ENCODE measurements at regions not wholly inside any gene's neighbourhood (a gene's known extent, or its start where the extent isn't known, plus 50 kb on each side); places are given as distances from the start of the nearest gene placed in this dataset.
"Not testable (repeated sequence)": the region's sequence is repeated elsewhere in the genome, so short reads cannot be mapped to it uniquely, and the experiment has no call there.

GRCh38 chr13:86000546-86000945 is 201.3 kb upstream of the SLITRK6 start:
- no peak overlapping the region for H3K4me3 Mint-ChIP-seq
- peaks cover 0 to 10% (median 4%) of the 10 kb centered on the region in 6 donors for H3K9me3 Mint-ChIP-seq
- H3K4me1 Mint-ChIP-seq = no peaks in the 10 kb centered on the region
- no peak overlapping the region for H3K27ac Mint-ChIP-seq
- H3K27me3 Mint-ChIP-seq (ENCODE audit: low read depth in 3 of 3) = peaks cover 0 to 2% (median 1%) of the 10 kb centered on the region in 3 donors
- H3K36me3 Mint-ChIP-seq = no peaks in the 10 kb centered on the region
- DNase-seq = no peak

- Mint-ChIP-seq H3K27ac (no peak overlapping the region), H3K4me1 (no peaks in the 10 kb centered on the region), H3K9me3 (peaks cover 0 to 16% (median 1%) of the 10 kb centered on the region in 6 donors), H3K36me3 (no peaks in the 10 kb centered on the region), H3K4me3 (no peak overlapping the region), H3K27me3 (ENCODE audit: low read depth in 3 of 3) (peaks cover 0 to 2% (median 1%) of the 10 kb centered on the region in 3 donors)
- no peak for DNase-seq
Observed at GRCh38 chr13:85997587-85997986, 198.4 kb upstream of the SLITRK6 start.

- no peak overlapping the region for H3K27ac Mint-ChIP-seq
- no peaks in the 10 kb centered on the region for H3K4me1 Mint-ChIP-seq
- DNase-seq = no peak
- no peaks in the 10 kb centered on the region for H3K36me3 Mint-ChIP-seq
- peaks cover 0 to 23% (median 3%) of the 10 kb centered on the region in 6 donors for H3K9me3 Mint-ChIP-seq
- H3K4me3 Mint-ChIP-seq = no peak overlapping the region
- peaks cover 0 to 2% (median 1%) of the 10 kb centered on the region in 3 donors for H3K27me3 Mint-ChIP-seq (ENCODE audit: low read depth in 3 of 3)
Observed at GRCh38 chr13:85995788-85996418, 196.7 kb upstream of the SLITRK6 start.

GRCh38 chr13:85993567-85993966 is 194.3 kb upstream of the SLITRK6 start:
- Mint-ChIP-seq H3K27me3 (ENCODE audit: low read depth in 3 of 3) (peaks cover 0 to 3% (median 2%) of the 10 kb centered on the region in 3 donors), H3K36me3 (no peaks in the 10 kb centered on the region), H3K9me3 (peaks cover 3 to 39% (median 6%) of the 10 kb centered on the region in 6 donors), H3K4me1 (no peaks in the 10 kb centered on the region), H3K27ac (no peak overlapping the region), H3K4me3 (no peak overlapping the region)
- no peak for DNase-seq

- peaks cover 0 to 2% (median 0%) of the 10 kb centered on the region in 3 donors for H3K27me3 Mint-ChIP-seq (ENCODE audit: low read depth in 3 of 3)
- no peak overlapping the region for H3K27ac Mint-ChIP-seq
- no peak for DNase-seq
- H3K4me1 Mint-ChIP-seq = no peaks in the 10 kb centered on the region
- no peaks in the 10 kb centered on the region for H3K36me3 Mint-ChIP-seq
- no peak overlapping the region for H3K4me3 Mint-ChIP-seq
- peaks cover 3 to 45% (median 10%) of the 10 kb centered on the region in 6 donors for H3K9me3 Mint-ChIP-seq
Observed at GRCh38 chr13:85990397-85990796, 191.2 kb upstream of the SLITRK6 start.

GRCh38 chr13:85985797-85986196 is 186.6 kb upstream of the SLITRK6 start:
- Mint-ChIP-seq H3K36me3 (no peaks in the 10 kb centered on the region), H3K4me3 (no peak overlapping the region), H3K4me1 (no peaks in the 10 kb centered on the region), H3K27ac (no peak overlapping the region), H3K9me3 (peaks cover 6 to 42% (median 14%) of the 10 kb centered on the region in 6 donors), H3K27me3 (ENCODE audit: low read depth in 3 of 3) (peaks cover 0 to 2% (median 0%) of the 10 kb centered on the region in 3 donors)
- DNase-seq = no peak

GRCh38 chr13:85982102-85982501 is 182.9 kb upstream of the SLITRK6 start:
- Mint-ChIP-seq H3K9me3 (peaks cover 9 to 42% (median 12%) of the 10 kb centered on the region in 6 donors), H3K4me3 (no peak overlapping the region), H3K4me1 (no peaks in the 10 kb centered on the region), H3K36me3 (no peaks in the 10 kb centered on the region), H3K27ac (no peak overlapping the region), H3K27me3 (ENCODE audit: low read depth in 3 of 3) (no peaks in the 10 kb centered on the region)
- DNase-seq = no peak

GRCh38 chr13:85980447-85980846 is 181.2 kb upstream of the SLITRK6 start:
- DNase-seq; H3K4me3 Mint-ChIP-seq; H3K36me3 Mint-ChIP-seq; H3K27ac Mint-ChIP-seq; H3K27me3 Mint-ChIP-seq (ENCODE audit: low read depth in 3 of 3); H3K4me1 Mint-ChIP-seq: not testable (repeated sequence)
- H3K9me3 Mint-ChIP-seq = peaks cover 9 to 43% (median 15%) of the 10 kb centered on the region in 6 donors

- DNase-seq = no peak
- H3K27ac Mint-ChIP-seq = no peak overlapping the region
- peaks cover 4 to 43% (median 13%) of the 10 kb centered on the region in 6 donors for H3K9me3 Mint-ChIP-seq
- H3K36me3 Mint-ChIP-seq = no peaks in the 10 kb centered on the region
- no peaks in the 10 kb centered on the region for H3K4me1 Mint-ChIP-seq
- H3K4me3 Mint-ChIP-seq = no peak overlapping the region
- H3K27me3 Mint-ChIP-seq (ENCODE audit: low read depth in 3 of 3) = no peaks in the 10 kb centered on the region
Observed at GRCh38 chr13:85976242-85976641, 177.0 kb upstream of the SLITRK6 start.

- Mint-ChIP-seq H3K36me3 (no peaks in the 10 kb centered on the region), H3K4me1 (no peaks in the 10 kb centered on the region), H3K27ac (no peak overlapping the region), H3K4me3 (no peak overlapping the region), H3K9me3 (peaks cover 3 to 38% (median 11%) of the 10 kb centered on the region in 6 donors), H3K27me3 (ENCODE audit: low read depth in 3 of 3) (no peaks in the 10 kb centered on the region)
- DNase-seq = no peak
Observed at GRCh38 chr13:85974608-85975366, 175.6 kb upstream of the SLITRK6 start.

GRCh38 chr13:85970727-85971126 is 171.5 kb upstream of the SLITRK6 start:
- peaks cover 4 to 24% (median 8%) of the 10 kb centered on the region in 6 donors for H3K9me3 Mint-ChIP-seq
- no peak for DNase-seq
- no peak overlapping the region for H3K27ac Mint-ChIP-seq
- H3K36me3 Mint-ChIP-seq = no peaks in the 10 kb centered on the region
- no peaks in the 10 kb centered on the region for H3K4me1 Mint-ChIP-seq
- no peak overlapping the region for H3K4me3 Mint-ChIP-seq
- no peaks in the 10 kb centered on the region for H3K27me3 Mint-ChIP-seq (ENCODE audit: low read depth in 3 of 3)

- Mint-ChIP-seq H3K9me3 (peaks cover 5 to 28% (median 9%) of the 10 kb centered on the region in 6 donors), H3K4me3 (no peak overlapping the region), H3K27me3 (ENCODE audit: low read depth in 3 of 3) (no peaks in the 10 kb centered on the region), H3K27ac (no peak overlapping the region), H3K36me3 (peaks cover 0 to 4% (median 0%) of the 10 kb centered on the region in 3 donors), H3K4me1 (no peaks in the 10 kb centered on the region)
- no peak for DNase-seq
Observed at GRCh38 chr13:85969331-85969730, 170.1 kb upstream of the SLITRK6 start.

- Mint-ChIP-seq H3K27ac (no peak overlapping the region), H3K27me3 (ENCODE audit: low read depth in 3 of 3) (peaks cover 0 to 3% (median 2%) of the 10 kb centered on the region in 3 donors), H3K4me3 (no peak overlapping the region), H3K9me3 (peaks cover 20 to 44% (median 33%) of the 10 kb centered on the region in 6 donors), H3K4me1 (no peaks in the 10 kb centered on the region), H3K36me3 (peaks cover 0 to 4% (median 0%) of the 10 kb centered on the region in 3 donors)
- DNase-seq = no peak
Observed at GRCh38 chr13:85935868-85936467, 136.7 kb upstream of the SLITRK6 start.

GRCh38 chr13:85930108-85930507 is 130.9 kb upstream of the SLITRK6 start:
- H3K36me3 Mint-ChIP-seq = no peaks in the 10 kb centered on the region
- no peak for DNase-seq
- H3K9me3 Mint-ChIP-seq = peaks cover 4 to 22% (median 14%) of the 10 kb centered on the region in 6 donors
- no peaks in the 10 kb centered on the region for H3K4me1 Mint-ChIP-seq
- H3K27ac Mint-ChIP-seq = no peak overlapping the region
- H3K27me3 Mint-ChIP-seq (ENCODE audit: low read depth in 3 of 3) = peaks cover 0 to 2% (median 0%) of the 10 kb centered on the region in 3 donors
- no peak overlapping the region for H3K4me3 Mint-ChIP-seq

Data from immature natural killer cell (primary cell).